HepG2 (cell line): ENCODE measurements at regions not wholly inside any gene's neighbourhood (a gene's known extent, or its start where the extent isn't known, plus 50 kb on each side); places are given as distances from the start of the nearest gene placed in this dataset.

Source experiments
- ATAC-seq: fragments of 200-7000 bp; cut with Tn5 transposase; 3 replicates; pipeline ENCODE4 v1.9.1; 2020; ENCODE audit warnings: mild to moderate bottlenecking, moderate library complexity
- BruUV-seq: library from RNA; stranded (reverse); fragments of 400-500 nt; replicated peaks from 2 replicates; lab custom pipeline; 2021; lab: Mats Ljungman, UMichigan
- CTCF ChIA-PET: fragments of 300-600 bp; formaldehyde crosslinking; extraction: SDS; loops from one replicate; lab custom pipeline; 2021; ENCODE audit warnings: low total read pairs, inconsistent platforms, low intra/inter-chr PET ratio; lab: Yijun Ruan, JAX
- POLR2A ChIA-PET: fragments of 350-600 bp; sonication (Branson Sonifier 250); formaldehyde crosslinking; loops from one replicate; lab custom pipeline; 2020; ENCODE audit warnings: antibody characterized with exemption, inconsistent platforms; lab: Yijun Ruan, JAX
- DNase-seq: peaks from one replicate; pipeline ENCODE4 v3.0.0-alpha.2; 2015; ENCODE audit warnings: low spot score
- FAIRE-seq: peaks from 3 replicates; lab custom pipeline; 2011; peaks lifted over from hg19 to GRCh38; lab: Jason Lieb, UNC
- H2AFZ ChIP-seq: one replicate; pipeline ENCODE4 v1.6.1; 2011; ENCODE audit warnings: low read length, inconsistent platforms
- H3K27ac ChIP-seq: fragments of 300-600 bp; 3 replicates; pipeline ENCODE4 v1.8.0; 2011; ENCODE audit warnings: mixed run types, mild to moderate bottlenecking, mixed read lengths, low read length, inconsistent platforms; ENCODE audit not compliant: insufficient read depth; ENCODE audit errors: extremely low read length
- H3K27me3 ChIP-seq, 2 experiments: fragments of 200-600 bp in 1 of 2; 2 replicates in 1 of 2; 3 replicates in 1 of 2; pipeline versions ENCODE4 v1.6.0 to v1.8.0; 2011; ENCODE audit warnings: low read length in 2 of 2, mild to moderate bottlenecking in 2 of 2, moderate library complexity in 2 of 2, inconsistent platforms in 1 of 2; ENCODE audit not compliant: insufficient read depth in 2 of 2, control insufficient read depth in 1 of 2
- H3K36me3 ChIP-seq, 2 experiments: fragments of 200-600 bp in 1 of 2; replicated peaks in 1 of 2; 2 replicates in 1 of 2; 3 replicates in 1 of 2; pipeline versions ENCODE4 v1.5.1 to v1.8.0; 2011; ENCODE audit warnings: low read length in 2 of 2, inconsistent platforms in 1 of 2; ENCODE audit not compliant: insufficient read depth in 2 of 2, control insufficient read depth in 1 of 2
- H3K4me1 ChIP-seq: 2 replicates; pipeline ENCODE4 v1.5.1; 2012; ENCODE audit warnings: low read length, inconsistent platforms; ENCODE audit not compliant: insufficient read depth
- H3K4me2 ChIP-seq: 2 replicates; pipeline ENCODE4 v1.6.0; 2011; ENCODE audit warnings: low read depth, low read length, inconsistent platforms
- H3K4me3 ChIP-seq, 3 experiments: fragments of 200-600 bp in 1 of 3; sonication (generic), shearing (Covaris generic) in 1 of 3; replicated peaks in 1 of 3; 2 replicates each; pipeline ENCODE4 v1.5.1; 2011 to 2016; ENCODE audit warnings: low read length in 3 of 3, inconsistent platforms in 2 of 3, low read depth in 2 of 3, mild to moderate bottlenecking in 2 of 3, control low read depth in 1 of 3, mixed read lengths in 1 of 3; ENCODE audit not compliant: insufficient read depth in 1 of 3
- H3K79me2 ChIP-seq: one replicate; pipeline ENCODE4 v1.6.1; 2011; ENCODE audit warnings: low read length, inconsistent platforms; ENCODE audit not compliant: insufficient read depth
- H3K9ac ChIP-seq: 2 replicates; pipeline ENCODE4 v1.6.0; 2011; ENCODE audit warnings: mild to moderate bottlenecking, low read depth, low read length, inconsistent platforms; ENCODE audit not compliant: insufficient read depth
- H3K9me3 ChIP-seq: 2 replicates; pipeline ENCODE4 v1.5.1; 2012; ENCODE audit warnings: mild to moderate bottlenecking, low read length
- H4K20me1 ChIP-seq: 2 replicates; pipeline ENCODE4 v1.6.0; 2011; ENCODE audit warnings: inconsistent platforms, mild to moderate bottlenecking, low read length, moderate library complexity; ENCODE audit not compliant: insufficient read depth
- ARNT ChIP-seq: fragments of 450-650 bp; IDR thresholded peaks from 2 replicates; pipeline ENCODE4 v1.6.1; 2017
- MAFF ChIP-seq: IDR thresholded peaks from 2 replicates; pipeline ENCODE4 v1.6.1; 2011; ENCODE audit warnings: low read depth, low read length, improper control_type of control experiment
- MAFK ChIP-seq, 2 experiments: IDR thresholded peaks in 1 of 2; conservative IDR thresholded peaks in 1 of 2; 2 replicates each; pipeline ENCODE4 v1.6.1; 2011; ENCODE audit warnings: improper control_type of control experiment in 2 of 2, low read length in 2 of 2
- ONECUT2 ChIP-seq: sonication (generic); formaldehyde crosslinking; IDR thresholded peaks from 2 replicates; pipeline ENCODE4 v1.4.0; 2020; ENCODE audit warnings: missing genetic modification reagents
- TBP ChIP-seq: sonication (generic); formaldehyde crosslinking; IDR thresholded peaks from 2 replicates; pipeline ENCODE4 v1.5.0; 2020; ENCODE audit warnings: missing genetic modification reagents
- in situ Hi-C: cut with HindIII; loops from 2 replicates; pipeline ENCODE4 v1.10.0; 2017; ENCODE audit warnings: low pct_unique_long_range_greater_than_20kb; ENCODE audit not compliant: extremely low pct_ligation_motif_present
- intact Hi-C: fragments of 100-400 bp; cut with micrococcal nuclease; formaldehyde crosslinking; loops from one replicate; pipeline ENCODE4 v1.10.0; 2022; ENCODE audit not compliant: unreplicated experiment
- TF ChIP-seq, protein P1 (sequence below): sonication (generic); formaldehyde crosslinking; IDR thresholded peaks from 2 replicates; pipeline ENCODE4 v1.4.0; 2020; ENCODE audit warnings: missing genetic modification reagents

DNA sequence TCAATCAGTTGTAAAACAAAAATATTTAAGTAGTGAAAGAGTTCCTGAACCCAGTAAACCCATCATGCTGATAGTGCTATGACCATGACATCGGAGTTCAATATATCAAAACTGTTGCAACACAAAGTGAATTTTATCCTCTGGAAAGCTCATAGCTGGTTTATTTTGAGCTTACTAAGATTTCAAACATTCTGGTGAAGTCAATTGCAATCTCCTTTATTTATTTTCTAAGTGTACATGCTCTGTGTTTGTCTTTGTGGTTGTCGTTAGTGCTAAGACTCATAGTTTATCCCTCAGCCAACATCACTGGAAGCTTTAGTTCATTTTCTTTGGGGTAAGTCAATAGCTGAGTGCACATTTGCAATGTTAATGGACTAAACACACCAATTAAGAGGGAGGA lies 91.9 kb downstream of the QPCT start (continued):
- TF ChIP-seq ARNT: no peak

DNA sequence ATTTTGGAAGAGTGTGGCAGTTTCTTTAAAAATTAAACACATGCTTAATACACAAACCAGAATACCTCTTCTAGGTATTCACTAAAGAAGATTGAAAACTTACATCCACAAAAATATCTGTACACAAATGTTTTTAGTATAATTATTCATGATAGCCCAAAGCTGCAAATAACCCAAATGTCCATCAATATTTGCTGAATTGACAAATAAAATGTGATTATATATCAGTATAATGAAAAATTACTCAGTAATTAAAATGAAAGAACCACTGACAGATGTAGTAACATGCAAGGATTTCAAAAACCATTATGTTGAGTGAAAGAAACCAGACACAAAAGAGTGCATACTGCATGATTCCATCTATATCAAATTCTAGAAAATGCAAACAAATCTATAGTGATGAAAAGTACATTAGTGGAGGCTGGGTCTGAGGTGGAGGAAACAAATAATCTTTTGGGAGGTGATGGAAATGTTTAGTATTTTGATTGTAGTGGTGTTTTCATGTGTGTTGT lies 94.8 kb downstream of the QPCT start:
- Histone ChIP-seq H3K4me2 (no peak overlapping the region), H2AFZ (no peak overlapping the region), H3K4me3 (no peak overlapping the region), H3K27ac (no peak overlapping the region), H4K20me1 (no peaks in the 10 kb centered on the region), H3K27me3 (peaks cover 0 to 7% of the 10 kb centered on the region in 2 experiments; a peak in 2 of 5 replicates), H3K36me3 (no peaks in the 10 kb centered on the region), H3K79me2 (no peaks in the 10 kb centered on the region), H3K9ac (no peak overlapping the region), H3K4me1 (no peaks in the 10 kb centered on the region), H3K9me3 (no peaks in the 10 kb centered on the region)
- in situ Hi-C loops (no loop called here), intact Hi-C loops (no loop called here)
- ChIA-PET CTCF (no interaction called here), POLR2A (no interaction called here)
- DNase-seq (no peak), FAIRE-seq (no peak), ATAC-seq (no peak)
- TF ChIP-seq MAFK (conservative IDR thresholded peaks at IDR 0.05 in 1 of 2, IDR thresholded peaks at IDR 0.05 in 1 of 2; ENCODE audit: low read length in 2 of 2): peak; percentile 92 to 96
- TF ChIP-seq, protein P1, sequence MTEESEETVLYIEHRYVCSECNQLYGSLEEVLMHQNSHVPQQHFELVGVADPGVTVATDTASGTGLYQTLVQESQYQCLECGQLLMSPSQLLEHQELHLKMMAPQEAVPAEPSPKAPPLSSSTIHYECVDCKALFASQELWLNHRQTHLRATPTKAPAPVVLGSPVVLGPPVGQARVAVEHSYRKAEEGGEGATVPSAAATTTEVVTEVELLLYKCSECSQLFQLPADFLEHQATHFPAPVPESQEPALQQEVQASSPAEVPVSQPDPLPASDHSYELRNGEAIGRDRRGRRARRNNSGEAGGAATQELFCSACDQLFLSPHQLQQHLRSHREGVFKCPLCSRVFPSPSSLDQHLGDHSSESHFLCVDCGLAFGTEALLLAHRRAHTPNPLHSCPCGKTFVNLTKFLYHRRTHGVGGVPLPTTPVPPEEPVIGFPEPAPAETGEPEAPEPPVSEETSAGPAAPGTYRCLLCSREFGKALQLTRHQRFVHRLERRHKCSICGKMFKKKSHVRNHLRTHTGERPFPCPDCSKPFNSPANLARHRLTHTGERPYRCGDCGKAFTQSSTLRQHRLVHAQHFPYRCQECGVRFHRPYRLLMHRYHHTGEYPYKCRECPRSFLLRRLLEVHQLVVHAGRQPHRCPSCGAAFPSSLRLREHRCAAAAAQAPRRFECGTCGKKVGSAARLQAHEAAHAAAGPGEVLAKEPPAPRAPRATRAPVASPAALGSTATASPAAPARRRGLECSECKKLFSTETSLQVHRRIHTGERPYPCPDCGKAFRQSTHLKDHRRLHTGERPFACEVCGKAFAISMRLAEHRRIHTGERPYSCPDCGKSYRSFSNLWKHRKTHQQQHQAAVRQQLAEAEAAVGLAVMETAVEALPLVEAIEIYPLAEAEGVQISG (CRISPR knock-in tag): no peak
- TF ChIP-seq MAFF: peak; percentile 96
- no peak for TF ChIP-seq ONECUT2 (CRISPR knock-in tag)
- TF ChIP-seq TBP: no peak
- no TSS peak for BruUV-seq
